IMR-90 (cell line): ENCODE measurements at regions not wholly inside any gene's neighbourhood (a gene's known extent, or its start where the extent isn't known, plus 50 kb on each side); places are given as distances from the start of the nearest gene placed in this dataset.

ENCODE experiments used
- ATAC-seq: fragments of 200-7000 bp; cut with Tn5 transposase; 2 replicates; pipeline ENCODE4 v1.9.1; 2020; ENCODE audit warnings: low read depth, mild to moderate bottlenecking, moderate library complexity
- BruUV-seq: library from RNA; stranded (reverse); fragments of 400-500 nt; replicated peaks from 2 replicates; lab custom pipeline; 2021; lab: Mats Ljungman, UMichigan
- CTCF ChIA-PET: fragments of 300-600 bp; formaldehyde crosslinking; extraction: SDS; loops from one replicate; lab custom pipeline; 2021; ENCODE audit warnings: antibody characterized with exemption; lab: Yijun Ruan, JAX
- POLR2A ChIA-PET: fragments of 300-600 bp; sonication (Branson Sonifier 250); formaldehyde crosslinking; loops from one replicate; lab custom pipeline; 2022; ENCODE audit warnings: antibody characterized with exemption; ENCODE audit not compliant: unreplicated experiment; lab: Charles Lee
- DNase-seq: peaks from one replicate; pipeline ENCODE4 v3.0.0; 2013
- H2AFZ ChIP-seq: replicated peaks from 2 replicates; pipeline ENCODE3; 2013; ENCODE audit warnings: low read length, mild to moderate bottlenecking; ENCODE audit not compliant: poor library complexity
- H2AK5ac ChIP-seq: 2 replicates; pipeline ENCODE4 v1.6.1; 2013; ENCODE audit warnings: low read depth, low read length, inconsistent platforms
- H2AK9ac ChIP-seq: replicated peaks from 2 replicates; pipeline ENCODE3; 2013; ENCODE audit warnings: mild to moderate bottlenecking, low read depth, low read length, moderate library complexity; ENCODE audit not compliant: poor library complexity
- H2BK120ac ChIP-seq: 2 replicates; pipeline ENCODE4 v1.6.1; 2013; ENCODE audit warnings: low read depth, low read length, inconsistent platforms
- H2BK15ac ChIP-seq: 3 replicates; pipeline ENCODE4 v1.6.1; 2013; ENCODE audit warnings: low read depth, low read length, inconsistent platforms
- H2BK20ac ChIP-seq: 2 replicates; pipeline ENCODE4 v1.6.1; 2013; ENCODE audit warnings: low read depth, mild to moderate bottlenecking, inconsistent platforms, low read length, moderate library complexity
- H2BK5ac ChIP-seq: 2 replicates; pipeline ENCODE4 v1.6.1; 2013; ENCODE audit warnings: mild to moderate bottlenecking, low read depth, low read length, inconsistent platforms; ENCODE audit not compliant: poor library complexity, severe bottlenecking
- H3K14ac ChIP-seq: replicated peaks from 2 replicates; pipeline ENCODE4 v1.6.1; 2013; ENCODE audit warnings: low read depth, low read length, inconsistent platforms
- H3K18ac ChIP-seq: 2 replicates; pipeline ENCODE4 v1.6.1; 2013; ENCODE audit warnings: low read depth, low read length, control low read depth
- H3K23ac ChIP-seq: 2 replicates; pipeline ENCODE4 v1.6.1; 2013; ENCODE audit warnings: low read depth, low read length, inconsistent platforms
- H3K27ac ChIP-seq: 2 replicates; pipeline ENCODE4 v1.5.1; 2013; ENCODE audit warnings: mild to moderate bottlenecking, control low read depth, low read length; ENCODE audit not compliant: insufficient read depth
- H3K27me3 ChIP-seq: 2 replicates; pipeline ENCODE4 v1.6.1; 2013; ENCODE audit warnings: low read length; ENCODE audit not compliant: control insufficient read depth, insufficient read depth
- H3K36me3 ChIP-seq: 2 replicates; pipeline ENCODE4 v1.6.1; 2013; ENCODE audit warnings: low read length, mixed read lengths; ENCODE audit not compliant: control insufficient read depth, insufficient read depth
- H3K4ac ChIP-seq: 2 replicates; pipeline ENCODE4 v1.6.1; 2013; ENCODE audit warnings: low read depth, low read length, inconsistent platforms
- H3K4me1 ChIP-seq: 2 replicates; pipeline ENCODE4 v1.6.1; 2013; ENCODE audit warnings: low read length, mixed read lengths; ENCODE audit not compliant: control insufficient read depth, insufficient read depth
- H3K4me2 ChIP-seq: 2 replicates; pipeline ENCODE4 v1.6.1; 2013; ENCODE audit warnings: low read depth, mild to moderate bottlenecking, control low read depth, low read length, moderate library complexity
- H3K4me3 ChIP-seq: 2 replicates; pipeline ENCODE4 v1.5.1; 2013; ENCODE audit warnings: low read depth, mild to moderate bottlenecking, control low read depth, low read length, moderate library complexity; ENCODE audit not compliant: insufficient read depth
- H3K56ac ChIP-seq: 2 replicates; pipeline ENCODE4 v1.6.1; 2013; ENCODE audit warnings: low read length, inconsistent platforms; ENCODE audit not compliant: insufficient read depth; ENCODE audit errors: extremely low read depth
- H3K79me1 ChIP-seq, 2 experiments: 2 replicates each; pipeline ENCODE4 v1.6.1; 2013; ENCODE audit warnings: low read length in 2 of 2, inconsistent platforms in 1 of 2, low read depth in 1 of 2
- H3K9ac ChIP-seq: 2 replicates; pipeline ENCODE4 v1.6.1; 2013; ENCODE audit warnings: low read depth, low read length, control low read depth
- H3K9me1 ChIP-seq: 2 replicates; pipeline ENCODE4 v1.6.1; 2013; ENCODE audit warnings: low read length, inconsistent platforms; ENCODE audit not compliant: insufficient read depth
- H3K9me3 ChIP-seq: 2 replicates; pipeline ENCODE4 v1.6.1; 2013; ENCODE audit warnings: low read length; ENCODE audit not compliant: control insufficient read depth, insufficient read depth
- H4K20me1 ChIP-seq: 2 replicates; pipeline ENCODE4 v1.6.1; 2013; ENCODE audit warnings: low read length, inconsistent platforms; ENCODE audit not compliant: insufficient read depth
- H4K5ac ChIP-seq: 2 replicates; pipeline ENCODE4 v1.6.1; 2013; ENCODE audit warnings: mild to moderate bottlenecking, low read depth, low read length, control low read depth
- H4K8ac ChIP-seq, 2 experiments: 2 replicates each; pipeline ENCODE4 v1.6.1; 2013; ENCODE audit warnings: low read depth in 2 of 2, low read length in 2 of 2, control low read depth in 1 of 2, inconsistent platforms in 1 of 2
- H4K91ac ChIP-seq: 2 replicates; pipeline ENCODE4 v1.6.1; 2013; ENCODE audit warnings: low read depth, low read length, inconsistent platforms; ENCODE audit not compliant: insufficient read depth
- BHLHE40 ChIP-seq: fragments of 150-350 bp; IDR thresholded peaks from 2 replicates; pipeline ENCODE4 v1.6.1; 2016; ENCODE audit warnings: mild to moderate bottlenecking, low read depth, low read length
- CEBPB ChIP-seq: IDR thresholded peaks from 2 replicates; pipeline ENCODE4 v1.6.1; 2012; ENCODE audit warnings: low read depth, low read length, improper control_type of control experiment
- CHD1 ChIP-seq: IDR thresholded peaks from 2 replicates; pipeline ENCODE4 v1.6.1; 2012; ENCODE audit warnings: low read depth, low read length, improper control_type of control experiment
- FOS ChIP-seq: fragments of 150-350 bp; IDR thresholded peaks from 2 replicates; pipeline ENCODE4 v1.6.1; 2016; ENCODE audit warnings: low read depth, low read length
- MAFK ChIP-seq: IDR thresholded peaks from 2 replicates; pipeline ENCODE4 v1.6.1; 2012; ENCODE audit warnings: low read depth, low read length, improper control_type of control experiment
- MAZ ChIP-seq: IDR thresholded peaks from 2 replicates; pipeline ENCODE4 v1.6.1; 2012; ENCODE audit warnings: low read depth, mild to moderate bottlenecking, low read length, improper control_type of control experiment, moderate library complexity, borderline replicate concordance
- MXI1 ChIP-seq: IDR thresholded peaks from 2 replicates; pipeline ENCODE4 v1.6.1; 2012; ENCODE audit warnings: low read depth, mild to moderate bottlenecking, low read length, moderate library complexity, borderline replicate concordance
- NFE2L2 ChIP-seq: fragments of 150-350 bp; IDR thresholded peaks from 2 replicates; pipeline ENCODE4 v1.6.1; 2016; ENCODE audit warnings: low read depth, mild to moderate bottlenecking, low read length
- POLR2A ChIP-seq: IDR thresholded peaks from 2 replicates; pipeline ENCODE4 v1.6.1; 2012; ENCODE audit warnings: mild to moderate bottlenecking, low read depth, low read length
- RAD21 ChIP-seq: IDR thresholded peaks from 2 replicates; pipeline ENCODE4 v1.6.1; 2012; ENCODE audit warnings: low read length, improper control_type of control experiment
- RCOR1 ChIP-seq: IDR thresholded peaks from 2 replicates; pipeline ENCODE4 v1.6.1; 2012; ENCODE audit warnings: mild to moderate bottlenecking, low read length, improper control_type of control experiment; ENCODE audit not compliant: insufficient replicate concordance
- RFX5 ChIP-seq: IDR thresholded peaks from 2 replicates; pipeline ENCODE4 v1.8.0; 2012; ENCODE audit warnings: low read depth, mild to moderate bottlenecking, low read length, moderate library complexity
- SMC3 ChIP-seq: fragments of 150-350 bp; IDR thresholded peaks from 2 replicates; pipeline ENCODE4 v1.6.1; 2016; ENCODE audit warnings: low read depth, mild to moderate bottlenecking, antibody characterized with exemption, low read length, moderate library complexity
- WGBS, 2 experiments: methylation state at CpG; one replicate each; pipeline versions ENCODE4 v1.1.5 to v1.1.7; 2013; ENCODE audit warnings: missing lambda C conversion rate in 2 of 2; ENCODE audit not compliant: insufficient read length in 1 of 2; ENCODE audit errors: extremely low coverage in 2 of 2; 5-methylcytosine and 5-hydroxymethylcytosine counted together
- dilution Hi-C: fragments of 300-500 bp; cut with HindIII; formaldehyde crosslinking; loops from one replicate; pipeline ENCODE4 v1.14.3; 2018; ENCODE audit warnings: low sequenced_read_pairs; ENCODE audit not compliant: unreplicated experiment
- in situ Hi-C: fragments of 300-500 bp; cut with MboI; formaldehyde crosslinking; loops from 3 replicates; pipeline ENCODE4 v1.14.3; 2019; ENCODE audit warnings: low sequenced_read_pairs, inconsistent platforms, mixed read lengths
- intact Hi-C: fragments of 100-400 bp; cut with micrococcal nuclease; formaldehyde crosslinking; loops from 2 replicates; pipeline ENCODE4 v1.10.0; 2022
- TF ChIP-seq, protein P1 (sequence below): fragments of 150-350 bp; IDR thresholded peaks from 2 replicates; pipeline ENCODE4 v1.6.1; 2016; ENCODE audit warnings: low read depth, mild to moderate bottlenecking, low read length, moderate library complexity, borderline replicate concordance
- TF ChIP-seq, protein P2 (sequence below): conservative IDR thresholded peaks from 2 replicates; pipeline ENCODE4 v1.5.1; 2012; ENCODE audit warnings: mild to moderate bottlenecking, low read depth, low read length, improper control_type of control experiment
- TF ChIP-seq, protein P3 (sequence below): fragments of 150-350 bp; IDR thresholded peaks from 2 replicates; pipeline ENCODE4 v1.6.1; 2017; ENCODE audit warnings: mild to moderate bottlenecking, antibody characterized with exemption, low read length, low read depth

DNA sequence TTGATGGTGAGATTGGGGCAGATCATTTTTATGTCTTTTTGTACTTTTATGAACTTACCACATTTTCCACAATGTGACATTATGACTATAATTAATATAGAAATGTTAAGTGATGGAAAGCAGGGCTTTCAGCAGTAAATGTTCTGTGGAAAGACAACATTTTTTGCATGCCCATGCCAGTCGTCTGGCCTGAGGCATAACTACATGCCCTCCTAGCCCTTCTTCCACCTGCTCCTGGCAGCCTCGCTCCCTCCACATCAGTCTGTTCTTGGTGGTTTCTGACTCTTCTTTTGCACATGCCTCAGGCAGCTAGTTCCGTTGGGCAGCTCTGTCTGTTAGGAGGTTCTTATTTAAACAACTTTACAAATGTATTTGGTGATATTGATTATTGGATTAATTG, 182.0 kb upstream of the TWIST2 start:
- Histone ChIP-seq H4K5ac (no peak overlapping the region), H2BK120ac (no peak overlapping the region), H3K23ac (no peak overlapping the region), H2BK15ac (no peak overlapping the region), H2AFZ (no peak overlapping the region), H2AK9ac (no peak overlapping the region), H2BK20ac (no peak overlapping the region), H3K9ac (no peak overlapping the region), H4K8ac (no peak overlapping the region), H3K4me1 (no peaks in the 10 kb centered on the region), H3K27me3 (peaks cover 15% of the 10 kb centered on the region), H3K14ac (no peak overlapping the region), H3K9me1 (no peaks in the 10 kb centered on the region), H2BK5ac (no peak overlapping the region), H3K9me3 (peaks cover 2% of the 10 kb centered on the region), H3K56ac (no peak overlapping the region), H3K18ac (no peak overlapping the region), H3K36me3 (no peaks in the 10 kb centered on the region), H3K4ac (no peak overlapping the region), H3K4me2 (no peak overlapping the region), H2AK5ac (no peak overlapping the region), H4K91ac (no peak overlapping the region), H3K79me1 (no peaks in the 10 kb centered on the region), H3K27ac (no peak overlapping the region), H3K4me3 (no peak overlapping the region), H4K20me1 (no peaks in the 10 kb centered on the region)
- POLR2A ChIA-PET: no interaction called here
- TF ChIP-seq MXI1 (no peak), FOS (no peak), RAD21 (no peak), CHD1 (no peak), MAZ (no peak), NFE2L2 (no peak), MAFK (no peak), SMC3 (no peak), RFX5 (no peak), BHLHE40 (no peak), CEBPB (no peak), POLR2A (no peak), RCOR1 (no peak)
- TF ChIP-seq, protein P1, sequence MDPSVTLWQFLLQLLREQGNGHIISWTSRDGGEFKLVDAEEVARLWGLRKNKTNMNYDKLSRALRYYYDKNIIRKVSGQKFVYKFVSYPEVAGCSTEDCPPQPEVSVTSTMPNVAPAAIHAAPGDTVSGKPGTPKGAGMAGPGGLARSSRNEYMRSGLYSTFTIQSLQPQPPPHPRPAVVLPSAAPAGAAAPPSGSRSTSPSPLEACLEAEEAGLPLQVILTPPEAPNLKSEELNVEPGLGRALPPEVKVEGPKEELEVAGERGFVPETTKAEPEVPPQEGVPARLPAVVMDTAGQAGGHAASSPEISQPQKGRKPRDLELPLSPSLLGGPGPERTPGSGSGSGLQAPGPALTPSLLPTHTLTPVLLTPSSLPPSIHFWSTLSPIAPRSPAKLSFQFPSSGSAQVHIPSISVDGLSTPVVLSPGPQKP: no peak
- TF ChIP-seq, protein P2, sequence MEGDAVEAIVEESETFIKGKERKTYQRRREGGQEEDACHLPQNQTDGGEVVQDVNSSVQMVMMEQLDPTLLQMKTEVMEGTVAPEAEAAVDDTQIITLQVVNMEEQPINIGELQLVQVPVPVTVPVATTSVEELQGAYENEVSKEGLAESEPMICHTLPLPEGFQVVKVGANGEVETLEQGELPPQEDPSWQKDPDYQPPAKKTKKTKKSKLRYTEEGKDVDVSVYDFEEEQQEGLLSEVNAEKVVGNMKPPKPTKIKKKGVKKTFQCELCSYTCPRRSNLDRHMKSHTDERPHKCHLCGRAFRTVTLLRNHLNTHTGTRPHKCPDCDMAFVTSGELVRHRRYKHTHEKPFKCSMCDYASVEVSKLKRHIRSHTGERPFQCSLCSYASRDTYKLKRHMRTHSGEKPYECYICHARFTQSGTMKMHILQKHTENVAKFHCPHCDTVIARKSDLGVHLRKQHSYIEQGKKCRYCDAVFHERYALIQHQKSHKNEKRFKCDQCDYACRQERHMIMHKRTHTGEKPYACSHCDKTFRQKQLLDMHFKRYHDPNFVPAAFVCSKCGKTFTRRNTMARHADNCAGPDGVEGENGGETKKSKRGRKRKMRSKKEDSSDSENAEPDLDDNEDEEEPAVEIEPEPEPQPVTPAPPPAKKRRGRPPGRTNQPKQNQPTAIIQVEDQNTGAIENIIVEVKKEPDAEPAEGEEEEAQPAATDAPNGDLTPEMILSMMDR: no peak
- TF ChIP-seq, protein P3, sequence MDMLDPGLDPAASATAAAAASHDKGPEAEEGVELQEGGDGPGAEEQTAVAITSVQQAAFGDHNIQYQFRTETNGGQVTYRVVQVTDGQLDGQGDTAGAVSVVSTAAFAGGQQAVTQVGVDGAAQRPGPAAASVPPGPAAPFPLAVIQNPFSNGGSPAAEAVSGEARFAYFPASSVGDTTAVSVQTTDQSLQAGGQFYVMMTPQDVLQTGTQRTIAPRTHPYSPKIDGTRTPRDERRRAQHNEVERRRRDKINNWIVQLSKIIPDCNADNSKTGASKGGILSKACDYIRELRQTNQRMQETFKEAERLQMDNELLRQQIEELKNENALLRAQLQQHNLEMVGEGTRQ: no peak
- CTCF ChIA-PET: no interaction called here
- dilution Hi-C loops: no loop called here
- intact Hi-C loops: no loop called here
- DNase-seq (no peak), ATAC-seq (no peak)
- no CpG with 5 or more reads among the region's 3 CpGs for WGBS, 2 experiments
- in situ Hi-C loops: no loop called here
- no TSS peak for BruUV-seq
